Endothelial cell of umbilical vein (primary cell): ENCODE measurements at regions not wholly inside any gene's neighbourhood (a gene's known extent, or its start where the extent isn't known, plus 50 kb on each side); places are given as distances from the start of the nearest gene placed in this dataset.

Experiments
- BruUV-seq: library from RNA; stranded (reverse); fragments of 400-500 nt; replicated peaks from 2 replicates; lab custom pipeline; 2021; lab: Mats Ljungman, UMichigan
- CTCF ChIA-PET: fragments of 300-600, 350-600 bp; sonication (Branson Sonifier 250); formaldehyde crosslinking; loops from one replicate; lab custom pipeline; 2021; ENCODE audit warnings: antibody characterized with exemption, inconsistent platforms; lab: Charles Lee
- POLR2A ChIA-PET: fragments of 300-600, 350-600 bp; sonication (Branson Sonifier 250); formaldehyde crosslinking; loops from one replicate; lab custom pipeline; 2021; ENCODE audit warnings: antibody characterized with exemption, inconsistent platforms; lab: Charles Lee
- DNase-seq: peaks from one replicate; pipeline ENCODE4 v3.0.0-alpha.2; 2011; ENCODE audit warnings: low read depth, low spot score
- FAIRE-seq: peaks from 2 replicates; lab custom pipeline; 2011; peaks lifted over from hg19 to GRCh38; lab: Jason Lieb, UNC
- H2AFZ ChIP-seq: 2 replicates; pipeline ENCODE4 v1.6.0; 2012; ENCODE audit warnings: low read depth, low read length, control low read depth, inconsistent platforms
- H3K27ac ChIP-seq: 2 replicates; pipeline ENCODE4 v1.5.1; 2011; ENCODE audit warnings: low read depth, mild to moderate bottlenecking, control low read depth, low read length, moderate library complexity; ENCODE audit not compliant: insufficient read depth
- H3K27me3 ChIP-seq, 2 experiments: 2 replicates each; pipeline versions ENCODE4 v1.6.0 to v1.6.1; 2011; ENCODE audit warnings: low read length in 2 of 2, mixed read lengths in 1 of 2; ENCODE audit not compliant: control insufficient read depth in 2 of 2, insufficient read depth in 2 of 2
- H3K36me3 ChIP-seq, 2 experiments: 2 replicates in 1 of 2; 3 replicates in 1 of 2; pipeline ENCODE4 v1.5.1; 2011; ENCODE audit warnings: low read length in 2 of 2, mild to moderate bottlenecking in 1 of 2, moderate library complexity in 1 of 2; ENCODE audit not compliant: control insufficient read depth in 2 of 2, insufficient read depth in 2 of 2; ENCODE audit errors: extremely low read depth in 1 of 2
- H3K4me1 ChIP-seq: 3 replicates; pipeline ENCODE4 v1.5.1; 2011; ENCODE audit warnings: mild to moderate bottlenecking, low read length; ENCODE audit not compliant: control insufficient read depth, insufficient read depth; ENCODE audit errors: extremely low read depth
- H3K4me2 ChIP-seq: 2 replicates; pipeline ENCODE4 v1.6.1; 2011; ENCODE audit warnings: low read length, control low read depth, mixed read lengths; ENCODE audit not compliant: insufficient read depth
- H3K4me3 ChIP-seq, 3 experiments: fragments of 200-600 bp in 1 of 3; sonication (generic), shearing (Covaris generic) in 1 of 3; replicated peaks in 1 of 3; 2 replicates each; pipeline ENCODE4 v1.5.1; 2011 to 2016; ENCODE audit warnings: control low read depth in 3 of 3, low read length in 3 of 3, mild to moderate bottlenecking in 2 of 3, inconsistent platforms in 1 of 3, low read depth in 1 of 3, moderate library complexity in 1 of 3; ENCODE audit not compliant: insufficient read depth in 1 of 3
- H3K79me2 ChIP-seq: 2 replicates; pipeline ENCODE4 v1.6.0; 2012; ENCODE audit warnings: low read length, inconsistent platforms; ENCODE audit not compliant: control insufficient read depth, insufficient read depth
- H3K9ac ChIP-seq: replicated peaks from 2 replicates; pipeline ENCODE3; 2011; ENCODE audit warnings: low read length, control low read depth; ENCODE audit not compliant: insufficient read depth; ENCODE audit errors: extremely low read depth
- H3K9me1 ChIP-seq: replicated peaks from 3 replicates; pipeline ENCODE4 v1.6.0; 2011; ENCODE audit warnings: mild to moderate bottlenecking, low read length; ENCODE audit not compliant: control insufficient read depth, insufficient read depth; ENCODE audit errors: extremely low read depth
- H3K9me3 ChIP-seq: replicated peaks from 2 replicates; pipeline ENCODE4 v1.5.1; 2012; ENCODE audit warnings: low read length, inconsistent platforms; ENCODE audit not compliant: control insufficient read depth, insufficient read depth
- H4K20me1 ChIP-seq: replicated peaks from 2 replicates; pipeline ENCODE3; 2011; ENCODE audit warnings: mild to moderate bottlenecking, low read length; ENCODE audit not compliant: control insufficient read depth, insufficient read depth; ENCODE audit errors: extremely low read depth
- CTCF ChIP-seq, 2 donors: IDR thresholded peaks; 1 replicate in 1 of 2; 2 replicates in 1 of 2; pipeline ENCODE4 v1.5.1; 2011; ENCODE audit warnings: low read length in 2 of 2, mild to moderate bottlenecking in 2 of 2, moderate library complexity in 2 of 2, control low read depth in 1 of 2, inconsistent platforms in 1 of 2, low read depth in 1 of 2; ENCODE audit not compliant: insufficient read depth in 1 of 2; ENCODE audit errors: extremely low read depth in 1 of 2
- EZH2 ChIP-seq: IDR thresholded peaks from 2 replicates; pipeline ENCODE4 v1.6.1; 2012; ENCODE audit warnings: borderline replicate concordance, low read depth, mild to moderate bottlenecking, moderate library complexity, low read length, inconsistent platforms; ENCODE audit not compliant: severe bottlenecking
- FOS ChIP-seq: IDR thresholded peaks from 2 replicates; pipeline ENCODE4 v1.6.1; 2011; ENCODE audit warnings: mild to moderate bottlenecking, low read length, moderate library complexity, borderline replicate concordance; ENCODE audit not compliant: insufficient read depth
- GATA2 ChIP-seq: IDR thresholded peaks from 2 replicates; pipeline ENCODE4 v1.7.0; 2011; ENCODE audit warnings: low read depth, mild to moderate bottlenecking, moderate library complexity, mixed read lengths, low read length; ENCODE audit not compliant: insufficient read length, insufficient read depth
- MAX ChIP-seq: IDR thresholded peaks from 2 replicates; pipeline ENCODE4 v1.6.1; 2011; ENCODE audit not compliant: insufficient read depth, insufficient read length
- MYC ChIP-seq: IDR thresholded peaks from one replicate; pipeline ENCODE4 v1.6.1; 2011; ENCODE audit warnings: mild to moderate bottlenecking, low read depth, low read length
- POLR2A ChIP-seq: IDR thresholded peaks from 2 replicates; pipeline ENCODE4 v1.6.1; 2012; ENCODE audit warnings: low read depth, mild to moderate bottlenecking, control low read depth, low read length
- dilution Hi-C: fragments of 300-500 bp; cut with MboI; formaldehyde crosslinking; loops from one replicate; pipeline ENCODE4 v1.15.0; 2019; ENCODE audit warnings: low sequenced_read_pairs; ENCODE audit not compliant: extremely low pct_ligation_motif_present
- intact Hi-C: fragments of 100-400 bp; cut with micrococcal nuclease; formaldehyde crosslinking; loops from one replicate; pipeline ENCODE4 v1.10.0; 2022

GRCh38 chr12:30473274-30473673 lies 222.4 kb downstream of the IPO8 start:
- H3K27ac ChIP-seq: no peak overlapping the region

More at GRCh38 chr12:30473274-30473673, 222.4 kb downstream of the IPO8 start:
- no peaks in the 10 kb centered on the region for H3K79me2 ChIP-seq
- no TSS peak for BruUV-seq
- no peaks in the 10 kb centered on the region for H3K9me3 ChIP-seq
- no peaks in the 10 kb centered on the region for H3K36me3 ChIP-seq
- no peaks in the 10 kb centered on the region for H3K4me1 ChIP-seq
- POLR2A ChIA-PET: no interaction called here
- H3K4me3 ChIP-seq: no peak overlapping the region
- no peak overlapping the region for H3K9ac ChIP-seq
- TF ChIP-seq MAX (no peak), GATA2 (no peak), FOS (no peak), MYC (no peak), POLR2A (no peak), CTCF (IDR thresholded peaks at IDR 0.05; ENCODE audit: extremely low read depth in 1 of 2, insufficient read depth in 1 of 2, low read depth in 1 of 2, low read length in 2 of 2) (no peak), EZH2 (no peak)
- peaks cover 0 to 3% of the 10 kb centered on the region in 2 experiments for H3K27me3 ChIP-seq
- dilution Hi-C loops: no loop called here
- no peak overlapping the region for H2AFZ ChIP-seq
- H3K4me2 ChIP-seq: no peak overlapping the region
- intact Hi-C loops: no loop called here
- DNase-seq: no peak
- no peak for FAIRE-seq
- CTCF ChIA-PET: interaction anchor here (1.5 kb wide), 1 partner anchor 16 kb away, joined by 3 read pairs; no protein-coding TSS in a partner anchor
- H3K9me1 ChIP-seq: no peaks in the 10 kb centered on the region
- H4K20me1 ChIP-seq: no peaks in the 10 kb centered on the region
